GM19328 (cell line): ENCODE measurements at regions not wholly inside any gene's neighbourhood (a gene's known extent, or its start where the extent isn't known, plus 50 kb on each side); places are given as distances from the start of the nearest gene placed in this dataset.
"Not testable (repeated sequence)": the region's sequence is repeated elsewhere in the genome, so short reads cannot be mapped to it uniquely, and the experiment has no call there.

Source experiments
- ATAC-seq: cut with Tn5 transposase; IDR thresholded peaks from one replicate; pipeline ENCODE4 v1.9.1; 2021; ENCODE audit warnings: mild to moderate bottlenecking, moderate library complexity; ENCODE audit not compliant: unreplicated experiment

DNA sequence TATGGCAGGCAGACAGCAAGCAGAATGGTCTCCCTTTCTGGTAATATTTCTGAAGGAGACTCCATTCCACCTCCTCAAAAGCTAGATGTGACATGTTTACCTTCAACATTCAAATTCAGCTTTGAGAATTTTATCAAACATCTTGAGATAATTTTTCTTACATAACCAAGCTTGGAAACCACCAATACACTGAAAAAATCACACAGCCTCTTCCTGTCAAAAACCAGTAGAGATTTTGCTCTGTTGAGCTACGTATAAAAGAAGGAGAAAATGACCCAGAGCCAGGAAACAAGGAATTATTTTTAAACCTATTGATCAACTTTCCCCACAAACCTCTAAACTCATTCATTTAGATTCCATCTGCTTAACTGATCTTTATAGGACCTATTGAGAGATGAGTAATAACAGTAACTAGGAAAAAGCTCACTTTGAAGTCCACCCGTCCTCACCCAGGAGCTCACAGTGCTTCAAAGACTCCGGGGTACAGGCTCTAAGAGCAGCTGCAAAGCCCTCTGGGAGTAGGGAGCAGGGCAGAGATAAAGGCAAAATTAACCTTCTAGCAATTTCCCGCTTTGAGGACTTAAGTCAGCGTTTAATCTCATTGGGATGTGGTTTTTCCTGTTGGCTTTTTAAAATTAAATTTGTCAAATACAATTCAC lies 318.2 kb upstream of the RASGEF1B start:
- ATAC-seq = no peak

DNA sequence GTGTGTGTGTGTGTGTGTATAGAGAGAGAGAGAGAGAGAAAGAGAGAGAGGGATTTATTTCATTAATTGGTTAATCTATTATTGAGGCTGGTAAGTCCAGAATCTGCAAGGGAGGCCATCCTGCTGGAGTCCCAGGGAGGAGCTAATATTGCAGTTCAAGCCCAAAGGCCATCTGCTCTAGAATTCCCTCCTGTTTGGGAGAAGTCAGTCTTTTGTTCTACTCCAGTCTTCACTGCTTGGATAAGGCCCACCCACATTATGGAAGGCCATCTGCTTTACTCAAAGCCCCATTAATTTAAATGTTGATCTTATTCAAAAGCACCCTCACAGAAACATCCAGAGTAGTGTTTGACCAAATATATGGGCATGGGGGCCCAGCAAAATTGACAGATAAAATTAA lies 317.5 kb upstream of the RASGEF1B start:
- no peak for ATAC-seq

DNA sequence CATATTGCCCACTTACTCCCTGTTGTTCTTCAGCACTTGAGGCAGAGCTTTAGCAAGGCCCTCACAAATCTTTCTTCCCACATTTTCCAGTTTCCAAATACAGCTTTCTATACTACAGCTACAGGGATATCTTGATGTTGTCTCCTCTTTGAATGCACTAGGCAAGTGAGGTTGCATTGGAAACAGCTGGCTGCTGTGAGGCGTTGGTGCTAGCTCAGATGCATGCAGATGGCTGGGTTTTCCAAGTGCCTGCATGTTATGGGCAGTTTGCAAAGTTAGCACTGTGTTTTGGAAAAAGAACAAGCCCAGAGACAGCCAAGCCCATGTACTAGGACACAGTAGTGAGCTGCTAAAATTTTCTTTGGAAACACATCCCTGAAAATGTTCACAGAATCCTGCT lies 315.1 kb upstream of the RASGEF1B start:
- ATAC-seq = no peak

DNA sequence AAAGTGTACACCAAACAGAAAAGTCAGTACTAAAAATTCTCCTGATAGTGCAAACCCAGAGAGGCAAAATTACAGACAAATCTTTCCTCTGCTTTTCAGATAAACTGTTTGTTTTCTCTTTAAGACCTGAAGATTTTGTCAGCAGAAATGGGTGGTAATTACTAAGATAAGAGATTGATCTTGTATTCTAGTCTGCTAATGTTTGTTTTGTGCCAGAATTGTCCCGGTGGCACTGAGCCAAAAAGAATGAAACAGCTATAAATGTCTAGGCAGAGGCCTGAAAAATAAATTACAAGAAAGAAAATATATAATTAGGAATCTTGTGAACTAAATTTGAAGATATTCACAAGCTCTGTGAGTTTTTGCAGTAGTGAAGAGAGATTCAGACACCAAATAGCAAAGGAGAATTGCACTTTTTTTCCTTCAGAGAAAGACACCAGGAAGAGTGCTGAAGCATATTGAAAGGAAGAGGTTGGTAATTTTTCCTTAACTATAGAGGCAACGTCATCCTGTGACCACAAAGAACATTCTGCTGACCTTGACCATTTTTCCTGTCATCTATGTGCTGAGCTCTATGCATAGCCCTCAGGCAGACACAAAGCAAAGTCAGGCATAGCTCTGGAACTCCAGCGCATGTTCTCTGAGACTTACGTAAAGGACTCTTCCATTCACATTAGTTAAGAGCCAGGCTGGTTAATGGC lies 314.5 kb upstream of the RASGEF1B start:
- no peak for ATAC-seq

DNA sequence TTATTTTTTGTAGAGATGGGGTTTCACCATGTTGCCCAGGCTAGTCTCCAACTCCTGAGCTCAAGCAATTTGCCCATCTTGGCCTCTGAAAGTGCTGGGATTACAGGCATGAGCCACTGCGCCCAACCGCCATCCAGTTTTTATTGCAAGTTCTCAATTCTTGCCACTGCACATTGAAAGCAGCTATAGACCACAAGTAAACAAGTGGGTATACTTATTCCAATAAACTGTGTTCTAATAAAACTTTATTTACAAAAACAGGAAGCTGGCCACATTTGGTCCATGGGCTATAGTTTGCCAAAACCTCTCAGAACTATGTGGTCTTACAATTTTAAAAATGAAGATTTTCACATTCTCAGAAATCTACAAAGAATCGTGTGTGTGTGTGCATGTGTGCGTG lies 313.6 kb upstream of the RASGEF1B start:
- no peak for ATAC-seq

DNA sequence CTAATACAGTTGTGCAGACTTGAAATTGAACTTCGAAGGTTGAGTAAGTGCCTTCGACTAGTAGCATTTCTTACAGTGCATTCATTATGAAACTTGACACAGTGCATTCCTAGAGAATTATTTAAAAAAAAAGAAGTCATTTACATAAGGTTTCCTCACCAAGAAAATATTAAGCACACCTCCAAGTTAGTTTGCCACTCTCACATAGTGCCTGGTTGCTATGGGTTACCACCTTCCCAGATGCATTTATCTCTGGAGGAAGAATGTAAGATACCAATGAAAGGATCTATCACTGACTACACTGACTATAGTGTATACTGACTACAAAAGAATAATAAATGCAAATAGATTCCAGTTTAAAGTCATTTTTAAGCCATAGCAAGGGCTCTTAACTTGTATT lies 311.9 kb upstream of the RASGEF1B start:
- no peak for ATAC-seq

DNA sequence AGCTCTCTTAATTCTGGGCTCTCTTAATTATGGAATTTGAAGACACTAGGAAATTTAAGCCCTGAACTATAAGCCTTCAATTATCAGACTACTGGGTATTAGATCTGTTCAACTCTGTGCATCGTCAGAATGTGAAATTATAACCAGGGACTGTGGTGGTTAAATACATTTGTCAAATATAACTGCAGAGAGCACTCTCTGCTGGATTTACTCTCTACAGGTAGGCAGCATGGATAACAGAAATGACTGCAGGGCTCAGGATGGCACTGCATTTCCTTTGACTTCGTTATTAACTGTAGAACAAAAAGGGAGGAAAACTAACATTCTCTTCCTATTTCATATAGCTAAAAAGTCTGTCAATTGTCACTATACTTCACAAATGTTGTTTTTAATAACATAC lies 310.1 kb upstream of the RASGEF1B start:
- no peak for ATAC-seq

DNA sequence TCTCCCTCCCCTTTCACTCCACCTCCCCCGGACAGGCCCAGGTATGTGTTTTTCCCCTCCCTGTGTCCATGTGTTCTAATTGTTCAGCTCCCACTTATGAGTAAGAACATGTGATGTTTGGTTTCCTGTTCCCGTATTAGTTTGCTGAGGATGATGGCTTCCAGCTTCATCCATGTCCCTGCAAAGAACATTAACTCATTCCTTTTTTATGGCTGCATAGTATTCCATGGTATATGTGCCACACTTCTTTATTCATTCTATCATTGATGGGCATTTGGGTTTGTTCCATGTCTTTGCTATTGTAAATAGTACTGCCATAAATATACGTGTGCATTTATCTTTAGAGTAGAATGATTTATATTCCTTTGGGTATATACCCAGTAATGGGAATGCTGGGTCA lies 306.0 kb upstream of the RASGEF1B start:
- not testable (repeated sequence) for ATAC-seq

DNA sequence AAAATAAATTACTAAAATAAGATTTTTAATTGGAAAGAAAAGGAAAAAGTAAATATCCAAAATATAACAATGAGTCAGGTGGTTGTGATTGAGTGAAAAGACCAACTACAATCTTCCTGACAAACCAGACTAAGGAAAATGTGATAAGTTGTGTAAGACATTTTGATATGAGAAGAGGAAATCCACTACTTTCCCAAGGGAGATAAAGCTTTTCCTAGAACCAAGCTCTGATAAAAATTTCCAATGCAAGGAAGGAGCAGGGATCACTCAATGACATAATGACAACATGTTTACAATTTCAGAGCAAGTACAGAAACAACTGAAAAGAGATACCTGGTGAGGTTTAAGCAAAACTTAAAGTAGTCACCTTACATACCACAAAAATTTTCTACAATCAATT lies 305.1 kb upstream of the RASGEF1B start:
- no peak for ATAC-seq

DNA sequence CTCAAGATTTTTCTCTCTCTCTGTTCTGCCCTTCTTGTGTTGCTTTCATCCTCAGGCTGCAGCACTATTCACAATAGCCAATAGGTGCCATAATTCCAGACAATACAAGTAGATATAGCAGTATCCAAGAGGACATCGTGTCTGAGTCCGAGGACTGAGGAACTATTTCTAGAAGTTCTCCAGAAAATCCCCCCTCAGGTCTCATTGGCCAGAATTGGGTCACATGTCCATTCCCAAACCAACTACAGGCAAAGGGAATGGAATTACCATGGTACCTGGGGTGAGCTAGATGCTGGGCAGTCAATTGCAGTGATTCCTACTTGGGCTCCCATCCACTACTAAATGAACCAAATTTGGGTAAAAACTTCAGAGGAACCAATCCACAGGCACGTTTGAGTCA lies 301.9 kb upstream of the RASGEF1B start:
- no peak for ATAC-seq

DNA sequence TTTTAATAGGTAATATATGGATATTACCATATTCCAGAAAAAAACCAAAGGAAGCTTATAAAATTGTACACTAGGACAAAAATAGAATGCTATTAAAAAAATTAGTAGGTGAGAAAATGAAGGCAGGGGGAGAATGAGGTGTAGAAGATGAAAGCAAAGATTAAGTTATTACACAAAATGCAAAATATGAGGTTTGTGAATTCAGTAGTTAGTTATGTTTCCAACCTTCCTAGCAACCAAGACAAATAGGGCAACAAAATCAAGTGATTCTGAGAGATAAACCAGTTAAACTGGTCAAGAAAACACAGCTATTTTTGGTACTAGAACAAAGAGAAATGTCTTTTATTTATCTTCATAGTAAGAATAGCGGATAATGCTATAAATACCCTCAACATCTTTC lies 300.0 kb upstream of the RASGEF1B start:
- no peak for ATAC-seq

DNA sequence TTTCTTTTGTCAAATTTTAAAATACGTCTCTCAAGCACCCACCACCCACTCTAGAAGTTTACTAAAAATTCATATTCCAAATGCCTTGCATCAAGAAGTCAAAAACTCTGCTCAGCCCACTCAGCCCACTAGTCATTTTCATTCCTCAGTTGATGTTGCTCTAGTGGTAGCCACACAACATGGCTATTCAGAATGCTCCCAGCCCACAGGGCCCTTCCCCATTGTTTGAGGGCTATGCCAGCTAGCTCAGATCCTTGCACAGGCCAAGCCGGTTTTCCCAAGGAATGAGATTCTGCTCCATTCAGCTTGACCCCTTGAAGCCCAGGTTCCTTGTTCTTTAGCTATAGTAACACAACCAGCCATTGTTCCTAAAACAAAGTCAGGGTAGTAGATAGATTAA lies 297.5 kb upstream of the RASGEF1B start:
- ATAC-seq = no peak

DNA sequence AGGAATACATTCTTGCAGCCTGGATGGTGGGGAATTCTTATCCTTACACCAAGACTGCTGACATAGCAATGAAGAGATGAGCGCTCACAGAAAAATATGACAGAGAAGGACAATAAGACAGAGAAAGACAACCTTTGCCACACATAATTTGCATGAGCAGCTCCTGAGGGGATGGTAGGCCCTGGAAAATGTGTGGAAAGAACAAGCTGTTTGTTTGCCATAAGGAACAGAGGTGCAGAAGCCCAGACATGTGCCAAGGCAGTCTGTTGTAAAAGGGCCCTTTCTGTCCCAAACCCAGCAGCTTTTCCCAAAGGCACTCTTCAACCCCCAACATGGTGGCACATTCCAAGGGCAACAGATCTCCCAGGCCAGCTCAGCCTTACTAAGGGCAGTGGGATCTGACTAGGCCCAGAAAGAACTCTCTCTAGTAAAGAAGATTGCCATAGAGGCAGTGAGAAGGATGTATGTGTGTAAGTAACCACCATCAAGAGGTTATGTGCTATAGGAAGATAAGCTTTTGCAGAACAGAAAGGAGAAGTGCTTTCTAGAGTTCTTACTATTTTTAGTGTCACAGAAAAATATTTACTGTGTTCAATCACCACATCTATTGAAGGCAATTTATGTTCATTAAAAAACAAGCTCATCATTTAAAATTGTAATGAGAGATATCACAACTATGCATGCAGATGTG lies 287.0 kb upstream of the RASGEF1B start:
- ATAC-seq = no peak

DNA sequence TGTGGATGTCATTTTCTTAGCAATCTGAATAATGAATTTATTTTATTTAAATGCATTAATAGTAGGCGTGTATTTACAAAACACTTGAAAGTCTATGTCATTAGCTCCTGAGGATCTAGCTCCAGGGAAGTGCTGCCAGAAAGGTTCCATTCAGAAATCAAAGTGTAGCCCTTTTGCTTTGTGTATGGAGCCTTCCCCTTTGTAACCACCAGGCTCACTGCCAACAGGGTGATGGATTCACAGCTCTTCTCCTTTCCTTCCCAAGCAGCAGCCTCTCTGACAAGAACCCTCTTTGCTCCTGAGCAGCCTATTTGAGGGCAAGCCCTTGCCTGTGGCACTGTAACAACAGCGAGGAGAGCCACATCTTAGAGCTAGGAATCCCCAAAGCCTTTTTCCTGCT lies 286.0 kb upstream of the RASGEF1B start:
- ATAC-seq = no peak

DNA sequence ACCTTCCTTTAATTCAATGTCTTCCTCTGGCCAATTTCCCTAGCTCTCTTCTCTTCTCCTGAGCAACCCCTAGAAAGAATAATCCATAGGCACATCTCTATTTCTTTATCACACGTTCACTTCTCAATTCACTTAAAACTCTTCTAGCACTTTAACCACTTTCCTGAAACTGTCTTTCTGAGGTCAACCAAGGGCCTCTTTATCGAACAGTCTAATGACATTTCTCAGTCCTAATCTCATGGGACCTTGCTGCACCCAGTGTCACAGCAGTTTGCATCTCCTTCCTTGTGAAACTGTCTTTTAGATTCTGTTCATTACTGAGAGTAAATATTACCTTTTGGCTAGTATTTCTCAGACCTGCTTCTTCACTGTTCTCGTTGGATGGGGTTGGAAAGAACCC lies 285.3 kb upstream of the RASGEF1B start:
- peak; percentile 58 for ATAC-seq

DNA sequence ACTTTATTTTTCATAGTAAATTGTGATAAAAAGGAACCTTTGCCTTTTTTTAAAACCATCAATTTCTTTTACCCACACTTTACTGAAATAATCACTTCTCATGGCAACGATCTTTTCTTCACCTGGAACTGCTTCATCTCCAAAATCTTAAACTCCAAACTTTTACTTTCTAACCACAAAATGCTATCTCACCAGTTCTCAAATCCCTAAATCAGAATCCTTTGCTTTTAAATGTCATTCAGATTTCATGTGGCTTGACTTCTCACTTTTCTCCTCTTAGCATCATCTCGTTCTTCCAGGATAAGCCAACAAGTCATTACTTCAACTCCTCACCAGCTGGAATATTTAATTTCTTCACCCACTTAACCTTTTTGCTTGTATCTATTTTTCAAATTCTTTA lies 284.3 kb upstream of the RASGEF1B start:
- no peak for ATAC-seq

DNA sequence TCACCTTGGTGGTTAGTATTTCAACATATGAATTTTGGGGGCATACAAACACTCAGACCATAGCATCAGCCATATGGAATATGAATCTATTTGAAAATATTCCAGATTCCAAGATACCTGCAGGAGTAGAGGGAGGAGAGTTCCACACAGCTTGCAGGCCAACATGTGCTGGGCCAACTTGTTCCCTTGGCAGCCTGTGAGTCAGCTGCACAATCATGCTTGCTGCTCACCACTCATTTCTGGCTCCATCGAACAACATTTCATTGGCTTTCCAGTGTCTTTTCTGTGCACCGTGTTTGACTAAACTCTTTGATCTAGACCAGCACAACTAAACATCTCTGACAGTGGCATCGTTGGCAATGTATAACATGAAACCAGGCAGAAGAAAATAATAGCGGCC lies 282.5 kb upstream of the RASGEF1B start:
- ATAC-seq = no peak

DNA sequence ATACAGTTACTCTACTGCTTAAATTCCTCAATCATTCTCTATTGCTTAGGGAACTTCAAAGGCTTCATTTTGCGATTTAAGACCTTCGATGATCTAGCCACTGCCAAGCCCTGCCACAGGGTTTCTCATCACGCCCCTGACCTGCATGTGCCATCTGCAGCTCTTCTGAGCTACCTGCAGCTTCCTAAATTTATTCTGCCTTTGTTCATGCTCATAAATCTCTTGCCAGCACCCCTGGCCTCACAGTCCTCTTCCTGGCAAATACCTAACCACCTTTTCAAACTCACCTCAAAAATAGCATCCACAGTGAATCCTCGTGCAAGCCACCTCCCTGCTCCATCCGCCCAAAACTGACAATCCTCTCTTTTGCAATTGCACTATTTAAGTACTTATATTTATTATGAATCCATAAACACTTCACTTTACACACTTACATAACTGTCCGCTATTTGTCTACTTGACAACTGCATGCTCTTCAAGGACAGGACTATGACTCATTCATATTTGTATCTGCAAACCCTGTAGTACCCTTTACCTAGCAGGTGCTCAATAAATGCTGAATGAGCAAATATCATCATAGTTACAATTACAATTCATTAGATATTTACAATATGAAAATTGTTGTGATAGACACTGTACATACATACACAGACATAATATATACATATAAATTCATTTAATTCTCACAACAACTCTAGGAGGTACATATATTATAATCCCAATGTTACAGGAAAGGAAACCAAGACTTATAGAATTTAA lies 280.0 kb upstream of the RASGEF1B start:
- ATAC-seq = no peak

DNA sequence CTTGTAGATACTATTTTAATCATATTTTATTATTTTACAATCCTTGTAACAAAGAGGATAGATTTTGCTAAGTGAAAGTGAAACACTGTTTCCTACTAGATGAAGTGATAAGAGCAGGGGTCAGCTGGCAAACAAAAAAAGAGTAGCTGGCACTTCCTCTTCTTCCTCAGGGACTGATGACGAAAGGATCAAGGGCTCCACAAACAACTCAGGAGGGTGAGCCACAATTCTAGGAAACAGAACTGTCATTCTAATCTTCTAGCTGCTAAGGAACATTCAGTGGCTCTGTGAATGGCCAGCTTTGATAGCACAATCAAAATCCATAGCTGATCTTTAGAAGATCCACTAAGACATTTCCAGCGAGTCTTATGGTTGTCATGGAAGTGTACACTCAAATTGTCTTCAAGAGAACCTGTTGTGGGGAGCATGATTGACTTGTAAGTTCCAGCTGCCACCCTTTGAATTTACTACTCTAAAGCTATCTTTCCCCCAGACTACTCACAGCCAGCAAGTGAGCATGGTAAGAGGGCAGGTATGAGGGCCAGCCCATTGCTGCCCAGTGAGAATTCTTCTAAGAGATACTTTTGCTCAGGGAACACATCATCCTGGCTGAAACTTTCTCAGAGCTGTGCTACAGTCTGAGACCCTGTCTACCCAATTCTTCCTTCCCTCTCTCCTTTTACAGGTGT lies 275.7 kb upstream of the RASGEF1B start:
- no peak for ATAC-seq

DNA sequence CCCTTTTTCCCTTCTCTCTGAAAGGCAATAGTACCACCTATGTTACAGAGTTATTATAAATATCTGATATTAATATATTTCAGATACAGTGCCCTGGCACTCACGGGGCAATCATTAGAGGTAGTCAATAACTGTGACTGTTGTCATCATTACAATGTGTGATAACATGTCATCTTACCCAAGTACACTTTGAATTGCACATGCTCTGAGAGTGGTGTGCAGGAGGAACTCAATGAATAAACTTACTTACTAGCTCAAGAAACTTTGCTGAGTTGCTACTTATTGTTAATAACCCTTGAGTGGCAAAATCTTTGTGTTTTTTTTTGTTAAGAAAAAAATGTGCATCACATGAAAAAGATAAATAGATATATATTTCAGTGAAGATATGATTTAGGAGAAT lies 275.1 kb upstream of the RASGEF1B start:
- ATAC-seq = no peak

DNA sequence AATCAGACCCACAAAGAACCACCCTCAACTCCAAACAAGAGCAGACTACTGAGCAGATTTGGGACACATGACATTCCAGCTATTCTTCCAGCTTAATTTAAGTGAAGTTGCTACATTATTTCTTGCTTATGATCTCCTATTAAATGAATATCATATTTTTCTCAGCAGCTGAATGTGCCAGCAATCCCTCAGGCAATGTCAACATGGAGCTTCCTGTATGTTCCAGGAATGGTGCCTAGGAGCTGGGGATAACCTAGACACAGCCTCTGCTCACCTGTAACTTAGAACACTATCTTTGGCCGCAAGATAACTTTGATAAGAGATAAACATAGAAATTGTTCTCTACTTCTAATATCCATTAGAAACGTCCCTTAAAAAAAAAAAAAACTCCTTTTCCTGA lies 274.4 kb upstream of the RASGEF1B start:
- no peak for ATAC-seq
